WTC11 (cell line): ENCODE measurements at regions not wholly inside any gene's neighbourhood (a gene's known extent, or its start where the extent isn't known, plus 50 kb on each side); places are given as distances from the start of the nearest gene placed in this dataset.

Experiments
- ATAC-seq: fragments of 200-7000 bp; cut with Tn5 transposase; 2 replicates; pipeline ENCODE4 v1.10.0; 2021; ENCODE audit warnings: mild to moderate bottlenecking, moderate library complexity
- CTCF ChIA-PET: fragments of 300-600 bp; sonication (Branson Sonifier 250); formaldehyde crosslinking; loops from one replicate; lab custom pipeline; 2021; ENCODE audit warnings: antibody characterized with exemption; lab: Charles Lee
- POLR2A ChIA-PET: fragments of 350-600 bp; sonication (Branson Sonifier 250); formaldehyde crosslinking; loops from one replicate; lab custom pipeline; 2021; ENCODE audit warnings: antibody characterized with exemption; lab: Charles Lee
- DNase-seq: peaks from one replicate; pipeline ENCODE4 v3.0.0; 2021; ENCODE audit warnings: low spot score
- H3K27ac Mint-ChIP-seq: 2 replicates; pipeline ENCODE4 v1.8.0; 2021; ENCODE audit warnings: mixed read lengths
- H3K27me3 Mint-ChIP-seq: 2 replicates; pipeline ENCODE4 v1.8.0; 2021; ENCODE audit warnings: low read depth, mild to moderate bottlenecking, moderate library complexity, mixed read lengths
- H3K36me3 Mint-ChIP-seq: 2 replicates; pipeline ENCODE4 v1.8.0; 2021; ENCODE audit warnings: mixed read lengths
- H3K4me1 Mint-ChIP-seq: 2 replicates; pipeline ENCODE4 v1.8.0; 2022; ENCODE audit warnings: mixed read lengths
- H3K4me3 Mint-ChIP-seq: 2 replicates; pipeline ENCODE4 v1.8.0; 2021; ENCODE audit warnings: mild to moderate bottlenecking, moderate library complexity, mixed read lengths
- H3K9me3 Mint-ChIP-seq: 2 replicates; pipeline ENCODE4 v1.8.0; 2021; ENCODE audit warnings: mixed read lengths
- AR ChIP-seq: fragments of 250-450 bp; sonication (Bioruptor Pico); IDR thresholded peaks from 2 replicates; pipeline ENCODE4 v1.9.0; 2021; ENCODE audit warnings: mild to moderate bottlenecking
- ETV6 ChIP-seq: sonication (generic); formaldehyde crosslinking; IDR thresholded peaks from 2 replicates; pipeline ENCODE4 v1.8.1; 2022; ENCODE audit warnings: mild to moderate bottlenecking, missing genetic modification reagents
- GABPB1 ChIP-seq: sonication (generic); formaldehyde crosslinking; IDR thresholded peaks from 2 replicates; pipeline ENCODE4 v1.8.1; 2023; ENCODE audit warnings: mild to moderate bottlenecking, missing genetic modification reagents
- GRHL2 ChIP-seq: fragments of 250-450 bp; sonication (Bioruptor Pico); IDR thresholded peaks from 2 replicates; pipeline ENCODE4 v1.8.0; 2022; ENCODE audit warnings: mild to moderate bottlenecking, moderate library complexity; ENCODE audit not compliant: insufficient replicate concordance, severe bottlenecking
- MXD4 ChIP-seq: fragments of 250-450 bp; sonication (Bioruptor Pico); IDR thresholded peaks from 2 replicates; pipeline ENCODE4 v1.8.0; 2021; ENCODE audit warnings: mild to moderate bottlenecking, moderate library complexity, borderline replicate concordance
- MYBL2 ChIP-seq: sonication (generic); formaldehyde crosslinking; IDR thresholded peaks from 2 replicates; pipeline ENCODE4 v1.8.1; 2023; ENCODE audit warnings: mild to moderate bottlenecking, moderate library complexity, missing genetic modification reagents
- NFE2L1 ChIP-seq: sonication (generic); formaldehyde crosslinking; IDR thresholded peaks from 2 replicates; pipeline ENCODE4 v1.8.1; 2023; ENCODE audit warnings: missing genetic modification reagents
- NR2C2 ChIP-seq: sonication (generic); formaldehyde crosslinking; IDR thresholded peaks from 2 replicates; pipeline ENCODE4 v1.8.0; 2022; ENCODE audit warnings: mild to moderate bottlenecking, missing genetic modification reagents
- NR3C1 ChIP-seq: sonication (generic); formaldehyde crosslinking; conservative IDR thresholded peaks from 2 replicates; pipeline ENCODE4 v1.8.1; 2023; ENCODE audit warnings: low read depth, mild to moderate bottlenecking, missing genetic modification reagents
- SMAD3 ChIP-seq: sonication (generic); formaldehyde crosslinking; IDR thresholded peaks from 2 replicates; pipeline ENCODE4 v1.8.0; 2022; ENCODE audit warnings: missing genetic modification reagents, mild to moderate bottlenecking, borderline replicate concordance
- SOX15 ChIP-seq: fragments of 250-450 bp; sonication (Bioruptor Pico); IDR thresholded peaks from 2 replicates; pipeline ENCODE4 v1.9.0; 2021; ENCODE audit warnings: mild to moderate bottlenecking
- STAT6 ChIP-seq: sonication (generic); formaldehyde crosslinking; conservative IDR thresholded peaks from 2 replicates; pipeline ENCODE4 v1.8.1; 2023; ENCODE audit warnings: mild to moderate bottlenecking, low read depth, missing genetic modification reagents, moderate library complexity
- TCF7 ChIP-seq: sonication (generic); formaldehyde crosslinking; IDR thresholded peaks from 2 replicates; pipeline ENCODE4 v1.8.0; 2022; ENCODE audit warnings: mild to moderate bottlenecking, low read depth, missing genetic modification reagents, moderate library complexity
- TP53 ChIP-seq: sonication (generic); formaldehyde crosslinking; IDR thresholded peaks from 2 replicates; pipeline ENCODE4 v1.8.1; 2023; ENCODE audit warnings: mild to moderate bottlenecking, missing genetic modification reagents
- ZBTB21 ChIP-seq: sonication (generic); formaldehyde crosslinking; IDR thresholded peaks from 2 replicates; pipeline ENCODE4 v1.8.1; 2023; ENCODE audit warnings: mild to moderate bottlenecking, missing genetic modification reagents, borderline replicate concordance
- ZNF121 ChIP-seq: sonication (generic); formaldehyde crosslinking; IDR thresholded peaks from 2 replicates; pipeline ENCODE4 v1.8.0; 2023; ENCODE audit warnings: missing genetic modification reagents
- ZNF219 ChIP-seq: sonication (generic); formaldehyde crosslinking; IDR thresholded peaks from 2 replicates; pipeline ENCODE4 v1.8.0; 2023; ENCODE audit warnings: missing genetic modification reagents, mild to moderate bottlenecking, borderline replicate concordance
- ZNF396 ChIP-seq: fragments of 250-450 bp; sonication (Bioruptor Pico); IDR thresholded peaks from 2 replicates; pipeline ENCODE4 v1.8.0; 2021; ENCODE audit warnings: mild to moderate bottlenecking, moderate library complexity, borderline replicate concordance
- TF ChIP-seq, protein P1 (sequence below): sonication (generic); formaldehyde crosslinking; IDR thresholded peaks from 2 replicates; pipeline ENCODE4 v1.8.1; 2023; ENCODE audit warnings: mild to moderate bottlenecking, missing genetic modification reagents, moderate library complexity
- TF ChIP-seq, protein P2 (sequence below): fragments of 250-450 bp; sonication (Bioruptor Pico); conservative IDR thresholded peaks from 2 replicates; pipeline ENCODE4 v1.9.0; 2021; ENCODE audit warnings: mild to moderate bottlenecking

DNA sequence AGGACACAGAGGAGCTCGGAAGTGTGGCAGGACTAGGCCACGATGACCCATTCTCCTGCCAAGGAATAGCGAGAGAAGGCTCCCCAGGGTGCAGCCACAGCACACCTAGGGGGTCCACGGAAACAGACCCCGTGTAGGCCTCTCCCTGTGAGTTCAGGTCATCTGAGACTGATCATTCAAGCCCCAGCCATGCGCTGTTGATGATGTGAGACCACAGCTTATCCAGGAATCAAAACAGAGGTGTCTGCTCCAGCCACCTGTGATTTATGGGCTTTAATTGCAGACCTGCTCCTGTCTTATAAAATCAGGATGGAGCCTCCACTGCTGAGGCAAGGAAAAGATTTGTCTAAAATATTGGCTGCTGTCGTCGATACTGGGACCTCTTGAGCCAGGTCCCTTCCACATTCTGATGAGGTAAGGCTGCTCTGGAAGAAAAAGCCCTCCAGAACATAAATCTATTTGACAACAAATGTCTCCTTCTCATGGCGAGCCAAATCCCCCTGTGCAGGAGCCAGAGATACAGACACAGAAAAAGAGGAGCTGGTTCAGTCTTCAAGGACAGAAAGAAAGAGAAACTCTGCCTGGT lies 186.7 kb downstream of the TJP1 start:
- CTCF ChIA-PET: no interaction called here
- POLR2A ChIA-PET: no interaction called here
- no peak overlapping the region for H3K4me3 Mint-ChIP-seq
- H3K27ac Mint-ChIP-seq: no peak overlapping the region
- peaks cover 2% of the 10 kb centered on the region; the same call in 1 of the 2 replicates for H3K27me3 Mint-ChIP-seq
- no peaks in the 10 kb centered on the region; the same call in 1 of the 2 replicates for H3K9me3 Mint-ChIP-seq
- DNase-seq: no peak
- peaks cover 16% of the 10 kb centered on the region for H3K4me1 Mint-ChIP-seq
- no peak for TF ChIP-seq GRHL2 (CRISPR knock-in tag)
- no peak for TF ChIP-seq NR2C2
- TF ChIP-seq ZNF121 (CRISPR knock-in tag): no peak
- no peak for TF ChIP-seq GABPB1
- TF ChIP-seq NR3C1: no peak
- TF ChIP-seq, protein P1, sequence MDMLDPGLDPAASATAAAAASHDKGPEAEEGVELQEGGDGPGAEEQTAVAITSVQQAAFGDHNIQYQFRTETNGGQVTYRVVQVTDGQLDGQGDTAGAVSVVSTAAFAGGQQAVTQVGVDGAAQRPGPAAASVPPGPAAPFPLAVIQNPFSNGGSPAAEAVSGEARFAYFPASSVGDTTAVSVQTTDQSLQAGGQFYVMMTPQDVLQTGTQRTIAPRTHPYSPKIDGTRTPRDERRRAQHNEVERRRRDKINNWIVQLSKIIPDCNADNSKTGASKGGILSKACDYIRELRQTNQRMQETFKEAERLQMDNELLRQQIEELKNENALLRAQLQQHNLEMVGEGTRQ (CRISPR knock-in tag): no peak
- no peak for TF ChIP-seq STAT6 (CRISPR knock-in tag)
- no peak for TF ChIP-seq ETV6
- TF ChIP-seq, protein P2, sequence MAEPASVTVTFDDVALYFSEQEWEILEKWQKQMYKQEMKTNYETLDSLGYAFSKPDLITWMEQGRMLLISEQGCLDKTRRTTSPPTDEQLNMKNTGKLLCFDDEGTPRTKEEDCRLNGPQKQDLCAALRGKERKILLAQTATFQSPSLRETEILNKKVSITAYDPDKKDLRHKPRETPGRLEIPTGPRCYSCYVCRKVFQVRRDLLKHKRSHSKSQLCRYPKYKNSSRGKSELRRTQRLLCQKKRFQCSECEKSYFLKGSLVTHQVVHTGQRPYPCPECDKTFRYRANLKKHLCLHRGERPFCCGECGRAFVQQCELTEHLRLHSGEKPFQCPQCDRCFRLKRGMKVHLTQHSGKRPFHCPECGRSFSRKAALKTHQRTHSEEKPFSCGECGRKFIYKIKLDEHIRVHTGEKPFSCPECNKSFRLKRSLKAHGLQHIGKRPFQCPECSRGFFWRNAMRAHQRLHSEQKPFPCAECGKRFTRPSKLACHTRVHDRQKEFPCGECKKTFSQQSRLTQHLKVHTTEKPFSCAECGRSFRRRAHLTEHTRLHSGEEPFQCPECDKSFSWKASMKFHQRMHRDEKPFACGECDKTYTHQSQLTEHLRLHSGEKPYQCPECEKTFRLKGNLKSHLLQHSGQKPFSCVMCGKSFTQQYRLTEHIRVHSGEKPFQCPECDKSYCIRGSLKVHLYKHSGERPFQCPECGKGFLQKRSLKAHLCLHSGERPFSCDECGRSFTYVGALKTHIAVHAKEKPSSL: no peak
- TF ChIP-seq TCF7: no peak
- TF ChIP-seq ZNF219 (CRISPR knock-in tag): no peak
- TF ChIP-seq SOX15 (CRISPR knock-in tag): no peak
- TF ChIP-seq MXD4 (CRISPR knock-in tag): no peak
- TF ChIP-seq SMAD3 (CRISPR knock-in tag): no peak
- TF ChIP-seq AR: no peak
- TF ChIP-seq TP53 (CRISPR knock-in tag): no peak
- no peak for TF ChIP-seq ZBTB21
- TF ChIP-seq NFE2L1: no peak
- no peak for TF ChIP-seq MYBL2 (CRISPR knock-in tag)
- TF ChIP-seq ZNF396 (CRISPR knock-in tag): no peak
- TF ChIP-seq, all 79 proteins: peak for 0
- no peak for ATAC-seq
- H3K36me3 Mint-ChIP-seq: 0 out of 2 replicates have a peak, but pooled peaks cover 3% of the 10 kb centered on the region
